MM.1S (cell line): ENCODE measurements at regions not wholly inside any gene's neighbourhood (a gene's known extent, or its start where the extent isn't known, plus 50 kb on each side); places are given as distances from the start of the nearest gene placed in this dataset.

Experiments used
- DNase-seq: peaks from one replicate; pipeline ENCODE4 v3.0.0-alpha.2; 2015
- H2AFZ ChIP-seq: fragments of 300-600 bp; sonication (generic); 2 replicates; pipeline ENCODE4 v1.6.0; 2016; ENCODE audit warnings: antibody characterized with exemption, low read length
- H3F3A ChIP-seq: fragments of 300-600 bp; sonication (generic); 2 replicates; pipeline ENCODE4 v1.6.1; 2016; ENCODE audit warnings: mild to moderate bottlenecking, antibody characterized with exemption, low read length, moderate library complexity, mixed read lengths; ENCODE audit not compliant: insufficient read depth
- H3K27ac ChIP-seq: fragments of 300-600 bp; sonication (generic); 2 replicates; pipeline ENCODE4 v1.5.1; 2016; ENCODE audit warnings: mild to moderate bottlenecking, low read length
- H3K27me3 ChIP-seq: fragments of 300-600 bp; sonication (generic); replicated peaks from 2 replicates; pipeline ENCODE4 v1.6.0; 2016; ENCODE audit warnings: low read length; ENCODE audit not compliant: insufficient read depth
- H3K36me3 ChIP-seq: fragments of 300-600 bp; sonication (generic); replicated peaks from 2 replicates; pipeline ENCODE4 v1.6.1; 2016; ENCODE audit warnings: mild to moderate bottlenecking, low read length, mixed read lengths; ENCODE audit not compliant: insufficient read depth
- H3K4me1 ChIP-seq: fragments of 300-600 bp; sonication (generic); 2 replicates; pipeline ENCODE4 v1.6.1; 2016; ENCODE audit warnings: low read length, mixed read lengths
- H3K4me2 ChIP-seq: fragments of 300-600 bp; sonication (generic); 2 replicates; pipeline ENCODE4 v1.6.0; 2016; ENCODE audit warnings: low read depth, low read length
- H3K4me3 ChIP-seq: fragments of 300-600 bp; sonication (generic); 2 replicates; pipeline ENCODE4 v1.5.1; 2016; ENCODE audit warnings: low read length, mixed read lengths
- H3K79me2 ChIP-seq: fragments of 300-600 bp; sonication (generic); 2 replicates; pipeline ENCODE4 v1.6.1; 2016; ENCODE audit warnings: mixed run types, low read length, mixed read lengths
- H3K9ac ChIP-seq: fragments of 300-600 bp; sonication (generic); 2 replicates; pipeline ENCODE4 v1.6.1; 2016; ENCODE audit warnings: low read length, mixed read lengths
- H3K9me2 ChIP-seq: fragments of 300-600 bp; sonication (generic); replicated peaks from 2 replicates; pipeline ENCODE4 v1.6.1; 2016; ENCODE audit warnings: mild to moderate bottlenecking, low read length, mixed read lengths; ENCODE audit not compliant: insufficient read depth
- H3K9me3 ChIP-seq: fragments of 300-600 bp; sonication (generic); replicated peaks from 2 replicates; pipeline ENCODE4 v1.6.1; 2016; ENCODE audit warnings: mild to moderate bottlenecking, low read length, mixed read lengths; ENCODE audit not compliant: insufficient read depth
- H4K20me1 ChIP-seq: fragments of 300-600 bp; sonication (generic); 2 replicates; pipeline ENCODE4 v1.6.1; 2016; ENCODE audit warnings: mild to moderate bottlenecking, low read length, moderate library complexity, mixed read lengths; ENCODE audit not compliant: insufficient read depth
- CTCF ChIP-seq: fragments of 300-600 bp; sonication (generic); IDR thresholded peaks from 2 replicates; pipeline ENCODE4 v1.5.1; 2016; ENCODE audit warnings: antibody characterized with exemption, low read length, mixed read lengths
- EZH2 ChIP-seq: fragments of 300-600 bp; sonication (generic); optimal IDR thresholded peaks from 2 replicates; pipeline ENCODE3; 2017; ENCODE audit warnings: low read depth, mild to moderate bottlenecking, antibody characterized with exemption, low read length, mixed read lengths
- EZH2phosphoT487 ChIP-seq: fragments of 300-600 bp; sonication (generic); IDR thresholded peaks from 2 replicates; pipeline ENCODE4 v1.6.1; 2018; ENCODE audit warnings: antibody characterized with exemption, low read length

GRCh38 chr14:38124506-38124905 is 83.2 kb upstream of the SSTR1 start:
- no peak overlapping the region for H2AFZ ChIP-seq
- no peaks in the 10 kb centered on the region for H3K79me2 ChIP-seq
- H3K36me3 ChIP-seq = no peaks in the 10 kb centered on the region
- no peaks in the 10 kb centered on the region for H3F3A ChIP-seq
- H4K20me1 ChIP-seq = no peaks in the 10 kb centered on the region
- no peak overlapping the region for H3K9ac ChIP-seq
- H3K4me2 ChIP-seq = no peak overlapping the region
- no peaks in the 10 kb centered on the region for H3K4me1 ChIP-seq
- no peak overlapping the region for H3K4me3 ChIP-seq
- H3K27me3 ChIP-seq = no peaks in the 10 kb centered on the region
- DNase-seq = no peak
- no peaks in the 10 kb centered on the region for H3K9me2 ChIP-seq
- TF ChIP-seq CTCF (no peak), EZH2 (no peak), EZH2phosphoT487 (no peak)
- H3K9me3 ChIP-seq = no peaks in the 10 kb centered on the region
- H3K27ac ChIP-seq = no peak overlapping the region

GRCh38 chr14:38125481-38126037 is 82.1 kb upstream of the SSTR1 start:
- Histone ChIP-seq H3K9me2 (no peaks in the 10 kb centered on the region), H3K79me2 (no peaks in the 10 kb centered on the region), H3K27ac (no peak overlapping the region), H4K20me1 (no peaks in the 10 kb centered on the region), H3K27me3 (no peaks in the 10 kb centered on the region), H3K4me1 (no peaks in the 10 kb centered on the region), H3K4me3 (no peak overlapping the region), H3K36me3 (no peaks in the 10 kb centered on the region), H2AFZ (no peak overlapping the region), H3K9me3 (no peaks in the 10 kb centered on the region), H3K4me2 (no peak overlapping the region), H3K9ac (no peak overlapping the region), H3F3A (no peaks in the 10 kb centered on the region)
- TF ChIP-seq CTCF (no peak), EZH2phosphoT487 (no peak), EZH2 (no peak)
- no peak for DNase-seq

- H3K79me2 ChIP-seq = no peaks in the 10 kb centered on the region
- no peaks in the 10 kb centered on the region for H3F3A ChIP-seq
- no peak overlapping the region for H3K4me3 ChIP-seq
- no peaks in the 10 kb centered on the region for H3K9me3 ChIP-seq
- H3K27me3 ChIP-seq = no peaks in the 10 kb centered on the region
- no peak overlapping the region for H2AFZ ChIP-seq
- H3K4me1 ChIP-seq = no peaks in the 10 kb centered on the region
- no peaks in the 10 kb centered on the region for H3K36me3 ChIP-seq
- no peaks in the 10 kb centered on the region for H3K9me2 ChIP-seq
- no peak overlapping the region for H3K27ac ChIP-seq
- H3K4me2 ChIP-seq = no peak overlapping the region
- no peak for TF ChIP-seq EZH2phosphoT487
- no peak for TF ChIP-seq CTCF
- H4K20me1 ChIP-seq = no peaks in the 10 kb centered on the region
- no peak for DNase-seq
- H3K9ac ChIP-seq = no peak overlapping the region
Measured at GRCh38 chr14:38127356-38127755, 80.3 kb upstream of the SSTR1 start.
